ENCODE measurements at regions not wholly inside any gene's neighbourhood (a gene's known extent, or its start where the extent isn't known, plus 50 kb on each side); places are given as distances from the start of the nearest gene placed in this dataset.

DNA sequence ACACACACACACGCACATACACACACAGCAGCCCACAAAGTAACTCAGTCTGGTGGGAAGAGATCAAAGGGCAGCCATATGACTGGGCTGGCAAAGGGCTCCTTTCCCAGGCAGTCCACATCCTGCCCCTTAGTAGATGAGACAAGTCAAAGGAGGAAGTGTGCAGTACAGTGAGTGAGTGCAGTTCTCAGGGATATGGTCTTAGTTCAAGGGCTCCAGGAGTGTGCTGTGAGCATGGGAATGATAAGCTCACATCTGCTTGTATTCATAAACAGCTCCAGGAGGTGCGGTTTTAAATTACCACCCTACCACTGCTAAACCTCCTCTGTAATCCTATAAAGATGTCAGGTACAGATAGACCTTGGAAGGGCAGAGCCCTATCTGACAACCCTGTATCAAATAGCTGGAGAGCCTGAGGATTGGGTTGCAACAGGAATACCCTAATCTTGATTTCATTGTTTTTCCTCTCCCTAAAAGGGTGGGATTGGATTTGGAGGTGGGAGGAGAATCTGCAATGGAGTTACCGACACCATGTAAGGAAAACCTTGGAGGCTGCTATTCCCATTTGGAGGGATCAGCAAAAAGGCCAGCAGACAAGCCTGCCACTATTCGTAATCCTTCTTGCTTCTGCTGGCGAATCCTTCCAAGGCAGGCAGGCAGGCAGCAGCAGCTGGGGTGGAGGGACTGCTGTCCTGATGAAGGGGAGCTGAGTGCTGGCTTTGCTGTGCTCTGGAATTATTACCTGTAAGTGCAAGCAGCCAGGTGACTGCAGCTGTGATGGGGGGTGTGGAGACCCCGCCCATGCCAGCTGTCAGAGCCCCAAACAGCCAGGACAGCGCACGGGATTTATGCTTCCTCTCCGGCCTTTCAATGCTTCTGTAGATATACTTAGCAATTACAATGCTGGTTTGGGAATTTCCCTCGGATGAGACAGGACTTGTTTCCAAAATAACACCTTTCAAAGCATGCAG, 342.7 kb downstream of the PRL start:
- no peak for DNase-seq (ENCODE audit: low read depth in 3 of 3)

- no peak for DNase-seq (ENCODE audit: low read depth in 3 of 3)
These were observed 341.7 kb downstream of the PRL start for GRCh38 chr6:21955053-21955595.

GRCh38 chr6:21955951-21956350, 340.9 kb downstream of the PRL start:
- no peak for DNase-seq (ENCODE audit: low read depth in 3 of 3)

DNA sequence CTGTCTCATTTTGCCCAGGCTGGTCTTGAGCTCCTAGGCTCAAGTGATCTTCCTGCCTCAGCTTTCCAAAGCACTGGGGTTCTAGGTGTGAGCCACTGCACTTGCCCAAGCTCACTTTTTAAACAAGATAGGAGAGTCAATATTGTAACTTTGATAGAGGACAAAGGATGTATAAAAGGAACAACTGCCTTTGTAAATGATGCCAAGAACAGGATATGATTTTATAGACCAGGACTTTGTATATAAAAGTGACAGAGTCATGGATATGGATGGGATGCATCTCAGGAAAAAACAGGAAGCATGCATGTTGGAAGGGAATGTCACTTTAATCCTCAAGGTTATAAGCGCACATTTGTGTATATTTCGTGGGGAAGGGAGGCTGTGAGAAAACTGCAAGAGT, 338.4 kb downstream of the PRL start:
- no peak for DNase-seq (ENCODE audit: low read depth in 3 of 3)

GRCh38 chr6:21961226-21961625, 335.6 kb downstream of the PRL start:
- DNase-seq (ENCODE audit: low read depth in 3 of 3): no peak

DNA sequence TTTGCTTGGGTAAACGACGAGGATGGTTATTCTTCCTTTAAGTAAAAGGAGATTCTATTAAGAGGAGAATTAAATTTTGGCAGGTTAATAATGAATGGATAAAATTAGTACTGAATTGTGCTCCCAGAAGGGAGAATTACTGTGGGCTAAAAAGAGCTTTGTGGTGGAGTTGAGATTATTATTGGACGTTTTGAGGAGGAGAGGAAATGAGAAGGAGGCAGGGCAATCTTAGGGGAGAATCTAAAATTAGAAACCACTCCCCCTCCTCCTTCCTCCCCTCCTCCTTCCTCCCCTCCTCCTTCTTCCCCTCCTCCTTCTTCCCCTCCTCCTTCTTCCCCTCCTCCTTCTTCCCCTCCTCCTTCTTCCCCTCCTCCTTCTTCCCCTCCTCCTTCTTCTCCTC, 331.8 kb downstream of the PRL start:
- no peak for DNase-seq (ENCODE audit: low read depth in 3 of 3)

DNA sequence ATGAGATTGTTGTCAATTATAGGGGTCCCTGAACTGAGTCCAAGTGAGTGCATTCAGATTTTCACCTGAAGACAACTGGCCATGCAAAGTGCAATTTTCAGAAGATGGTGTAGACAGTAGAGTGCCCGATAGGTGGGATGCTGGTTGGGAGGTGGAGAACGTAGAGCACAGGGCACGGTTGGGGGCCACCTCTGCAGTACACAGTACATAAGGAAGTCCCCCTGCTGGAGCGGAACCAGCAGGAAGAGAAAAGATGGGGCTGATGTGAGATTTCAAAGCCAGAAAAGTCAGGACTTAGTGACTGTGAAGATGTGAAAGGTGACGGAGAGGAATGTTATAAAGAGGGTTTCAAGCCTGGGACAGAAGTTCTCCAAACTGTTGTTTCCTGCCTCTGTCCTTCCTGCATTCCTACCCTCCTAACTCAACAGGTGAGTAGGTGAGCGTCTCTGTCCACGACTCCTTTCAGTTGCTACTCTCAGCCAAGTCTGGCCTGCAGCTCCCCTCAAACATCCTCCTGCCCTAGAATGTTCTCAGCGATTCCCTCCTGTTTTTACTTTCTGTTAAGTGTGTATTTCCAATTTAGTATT, 330.8 kb downstream of the PRL start:
- DNase-seq (ENCODE audit: low read depth in 3 of 3): no peak

- no peak for DNase-seq (ENCODE audit: low read depth in 3 of 3)
These were observed 329.5 kb downstream of the PRL start for GRCh38 chr6:21967056-21967974.

DNA sequence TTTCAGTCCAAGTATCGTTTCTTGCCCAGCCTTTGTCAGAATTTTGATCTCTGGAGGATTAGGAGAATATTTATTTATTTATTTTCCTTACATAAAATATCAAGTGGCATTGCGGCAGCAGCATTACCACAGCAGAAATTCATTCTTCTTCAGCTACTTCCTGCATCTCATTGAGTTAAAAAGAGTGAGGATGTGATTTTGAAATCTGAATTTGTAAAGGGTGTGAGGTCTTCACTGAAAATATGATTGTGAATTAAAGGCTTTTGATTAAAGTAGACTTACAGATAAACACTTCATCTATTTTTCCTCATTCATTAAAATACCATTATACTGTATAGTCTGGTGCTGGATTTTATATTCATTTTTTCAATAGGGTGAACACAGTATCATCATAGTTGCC, 328.4 kb downstream of the PRL start:
- DNase-seq (ENCODE audit: low read depth in 3 of 3): no peak

DNA sequence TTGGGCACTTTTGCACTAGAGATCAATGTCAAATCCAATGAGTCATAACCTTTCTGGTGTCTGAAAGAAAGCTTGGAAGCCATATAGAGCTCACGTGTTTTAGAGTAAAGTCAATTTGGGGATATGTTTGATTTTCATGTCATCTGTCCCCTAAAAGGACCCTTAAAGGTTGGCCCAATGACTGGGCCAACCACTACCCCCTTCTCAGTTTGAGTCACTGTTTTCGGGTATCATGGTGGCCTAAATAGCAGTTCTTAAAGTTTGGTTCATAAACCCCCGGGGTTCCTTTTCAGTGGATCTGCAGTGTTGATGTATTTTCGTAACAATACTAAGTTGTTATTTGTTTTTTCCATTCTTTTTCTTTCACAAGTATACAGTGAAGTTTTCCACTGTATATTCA, 327.6 kb downstream of the PRL start:
- DNase-seq (ENCODE audit: low read depth in 3 of 3): no peak

- no peak for DNase-seq (ENCODE audit: low read depth in 3 of 3)
These were observed 326.1 kb downstream of the PRL start for GRCh38 chr6:21970569-21971300.

GRCh38 chr6:21971541-21971940, 325.3 kb downstream of the PRL start:
- no peak for DNase-seq (ENCODE audit: low read depth in 3 of 3)

DNA sequence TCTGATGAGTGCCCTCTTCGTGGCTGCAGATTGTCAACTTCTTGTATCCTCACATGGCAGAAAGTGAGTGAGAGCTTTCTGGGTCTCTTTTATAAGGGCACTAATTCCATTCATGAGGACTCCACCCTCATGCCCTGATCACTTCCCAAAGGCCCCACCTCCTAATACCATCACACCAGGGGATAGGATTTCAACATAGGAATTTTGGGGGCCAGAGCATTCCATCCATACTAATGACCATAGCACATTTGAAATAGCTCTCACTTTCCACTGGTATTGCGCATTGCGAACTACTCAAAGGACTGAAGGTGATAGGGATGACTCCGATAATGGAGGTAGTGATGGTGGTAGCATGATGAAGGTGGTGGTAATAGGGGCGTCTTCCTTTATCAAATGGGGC, 324.3 kb downstream of the PRL start:
- no peak for DNase-seq (ENCODE audit: low read depth in 3 of 3)

GRCh38 chr6:21977346-21977745, 319.5 kb downstream of the PRL start:
- no peak for DNase-seq (ENCODE audit: low read depth in 3 of 3)

- no peak for DNase-seq (ENCODE audit: low read depth in 3 of 3)
These were observed 315.5 kb downstream of the PRL start for GRCh38 chr6:21981235-21981833.

GRCh38 chr6:21984135-21984534, 312.7 kb downstream of the PRL start:
- DNase-seq (ENCODE audit: low read depth in 3 of 3): no peak

DNA sequence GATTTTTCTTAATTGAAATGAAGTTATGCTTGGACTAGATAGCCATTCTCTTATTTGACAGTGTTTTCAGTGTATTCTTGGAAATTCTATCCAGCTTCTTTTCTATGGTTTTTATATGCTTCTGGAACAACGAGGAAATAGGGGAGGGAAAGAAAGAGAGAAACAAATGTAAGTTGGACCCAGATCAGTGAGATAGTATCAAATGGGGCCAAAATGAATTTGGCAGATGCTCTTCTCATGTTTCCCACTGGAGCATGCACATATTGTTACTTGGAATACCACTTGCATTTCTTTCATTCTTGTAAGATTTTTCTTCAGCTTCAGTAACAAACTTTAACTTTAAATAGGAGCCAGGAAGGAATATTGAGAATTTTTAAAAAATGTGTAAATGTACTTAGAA, 312.3 kb downstream of the PRL start:
- DNase-seq (ENCODE audit: low read depth in 3 of 3): no peak

DNA sequence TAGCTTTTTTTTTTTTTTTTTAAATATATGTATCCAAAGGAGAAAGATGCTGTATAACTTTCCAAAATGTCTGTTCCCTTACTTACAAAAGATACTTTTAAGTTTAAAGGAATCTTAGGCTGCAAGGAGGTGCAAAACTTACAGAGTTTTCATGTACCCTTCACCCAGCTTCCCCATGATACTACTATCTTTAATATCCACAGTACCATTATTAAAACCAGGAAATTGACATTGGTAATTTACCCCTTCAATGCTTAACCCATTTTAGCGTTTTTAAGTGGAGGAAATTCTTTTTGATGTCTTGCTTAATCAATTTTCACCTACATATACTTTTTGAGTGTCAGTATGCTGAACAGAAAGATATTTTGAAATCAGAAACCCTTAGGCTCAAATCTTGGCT, 310.9 kb downstream of the PRL start:
- DNase-seq (ENCODE audit: low read depth in 3 of 3): no peak

- no peak for DNase-seq (ENCODE audit: low read depth in 3 of 3)
These were observed 310.1 kb downstream of the PRL start for GRCh38 chr6:21986703-21987102.

- no peak for DNase-seq (ENCODE audit: low read depth in 3 of 3)
These were observed 309.3 kb downstream of the PRL start for GRCh38 chr6:21987501-21987957.

DNA sequence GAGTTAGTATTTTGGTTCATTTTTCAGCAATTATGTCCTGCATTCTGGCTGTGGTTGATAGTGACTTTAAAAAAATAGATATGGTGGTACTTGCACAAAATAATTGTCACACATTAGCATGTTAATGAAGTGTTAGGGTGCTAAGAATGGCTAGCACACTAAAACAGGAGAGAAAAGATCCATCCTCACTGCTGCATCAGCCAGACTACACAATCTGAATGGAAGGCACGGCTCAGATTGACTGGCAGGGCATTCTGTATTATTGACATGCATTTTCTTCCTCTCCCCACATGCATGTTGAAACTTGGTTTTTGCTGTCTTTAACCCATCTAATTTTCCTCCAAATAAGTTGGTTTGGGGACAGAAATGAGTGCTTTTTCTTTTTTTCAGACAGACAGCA, 306.3 kb downstream of the PRL start:
- DNase-seq (ENCODE audit: low read depth in 3 of 3): no peak

All from stimulated activated CD4-positive, alpha-beta T cell treated with anti-CD3 and anti-CD28 coated beads, TNF-alpha, amount 100 ng/mL, for 4 hours (primary cell).